SK-N-SH (cell line): ENCODE measurements at regions not wholly inside any gene's neighbourhood (a gene's known extent, or its start where the extent isn't known, plus 50 kb on each side); places are given as distances from the start of the nearest gene placed in this dataset.

Experiments
- CTCF ChIA-PET: fragments of 300-600, 350-600 bp; formaldehyde crosslinking; extraction: SDS; loops from one replicate; lab custom pipeline; 2021; lab: Yijun Ruan, JAX
- POLR2A ChIA-PET: fragments of 350-600 bp; sonication (Branson Sonifier 250); formaldehyde crosslinking; extraction: SDS; loops from one replicate; lab custom pipeline; 2020; ENCODE audit warnings: antibody characterized with exemption, inconsistent platforms; lab: Yijun Ruan, JAX
- DNase-seq: peaks from one replicate; pipeline ENCODE4 v3.0.0; 2012
- H2AFZ ChIP-seq: fragments of 200-600 bp; sonication (generic); 2 replicates; pipeline ENCODE4 v1.8.1; 2016; ENCODE audit warnings: antibody characterized with exemption, mild to moderate bottlenecking, low read depth
- H3F3A ChIP-seq: fragments of 200-600 bp; sonication (generic); replicated peaks from 2 replicates; pipeline ENCODE3; 2016; ENCODE audit warnings: antibody characterized with exemption, mild to moderate bottlenecking; ENCODE audit not compliant: insufficient read depth
- H3K27ac ChIP-seq, 2 experiments: fragments of 200-500 bp in 1 of 2; fragments of 200-600 bp in 1 of 2; sonication (Bioruptor generic) in 1 of 2; sonication (generic), shearing (Covaris generic) in 1 of 2; 2 replicates each; pipeline versions ENCODE4 v1.5.1 to v1.6.1; 2014 to 2016; ENCODE audit warnings: low read depth in 2 of 2, inconsistent platforms in 1 of 2, low read length in 1 of 2, mild to moderate bottlenecking in 1 of 2, mixed read lengths in 1 of 2
- H3K27me3 ChIP-seq: fragments of 200-600 bp; sonication (generic), shearing (Covaris generic); 2 replicates; pipeline ENCODE4 v1.6.1; 2016; ENCODE audit warnings: mixed run types; ENCODE audit not compliant: insufficient read depth
- H3K36me3 ChIP-seq, 2 experiments: fragments of 200-500 bp in 1 of 2; fragments of 200-600 bp in 1 of 2; sonication (Bioruptor generic) in 1 of 2; sonication (generic) in 1 of 2; replicated peaks in 1 of 2; 2 replicates each; pipeline versions ENCODE3 to v1.5.1; 2014 to 2016; ENCODE audit warnings: low read length in 1 of 2, mild to moderate bottlenecking in 1 of 2; ENCODE audit not compliant: insufficient read depth in 2 of 2, control insufficient read depth in 1 of 2
- H3K4me1 ChIP-seq, 2 experiments: fragments of 200-500 bp in 1 of 2; fragments of 200-600 bp in 1 of 2; sonication (Bioruptor generic) in 1 of 2; sonication (generic), shearing (Covaris generic) in 1 of 2; 2 replicates each; pipeline versions ENCODE4 v1.5.1 to v1.6.1; 2014 to 2016; ENCODE audit warnings: low read depth in 1 of 2, low read length in 1 of 2, mixed run types in 1 of 2; ENCODE audit not compliant: insufficient read depth in 2 of 2, control insufficient read depth in 1 of 2
- H3K4me2 ChIP-seq: fragments of 200-600 bp; sonication (generic), shearing (Covaris generic); 2 replicates; pipeline ENCODE4 v1.6.1; 2017; ENCODE audit warnings: mixed run types
- H3K4me3 ChIP-seq, 2 experiments: fragments of 200-500 bp in 1 of 2; fragments of 200-600 bp in 1 of 2; sonication (Bioruptor generic) in 1 of 2; sonication (generic), shearing (Covaris generic) in 1 of 2; 2 replicates each; pipeline versions ENCODE4 v1.5.1 to v1.8.1; 2014 to 2016; ENCODE audit warnings: low read depth in 2 of 2, inconsistent platforms in 1 of 2, low read length in 1 of 2, mild to moderate bottlenecking in 1 of 2, mixed read lengths in 1 of 2, moderate library complexity in 1 of 2
- H3K79me2 ChIP-seq: fragments of 200-600 bp; sonication (generic); 2 replicates; pipeline ENCODE4 v1.8.1; 2017; ENCODE audit warnings: mild to moderate bottlenecking; ENCODE audit not compliant: insufficient read depth
- H3K9ac ChIP-seq: fragments of 200-600 bp; sonication (generic); 2 replicates; pipeline ENCODE4 v1.6.1; 2017; ENCODE audit warnings: mixed run types
- H3K9me2 ChIP-seq: fragments of 200-600 bp; sonication (generic); 2 replicates; pipeline ENCODE4 v1.6.1; 2017; ENCODE audit warnings: mixed run types
- H3K9me3 ChIP-seq: fragments of 200-600 bp; sonication (generic); 2 replicates; pipeline ENCODE4 v1.6.1; 2017; ENCODE audit warnings: mixed run types, mild to moderate bottlenecking, moderate library complexity
- H4K20me1 ChIP-seq: fragments of 200-600 bp; sonication (generic); 2 replicates; pipeline ENCODE4 v1.6.1; 2017; ENCODE audit warnings: mild to moderate bottlenecking, mixed run types; ENCODE audit not compliant: insufficient read depth
- ELF1 ChIP-seq: IDR thresholded peaks from 2 replicates; pipeline ENCODE4 v1.4.0; 2012
- EP300 ChIP-seq, 2 experiments: IDR thresholded peaks; 2 replicates each; pipeline versions ENCODE4 v1.4.0 to v1.6.1; 2012; ENCODE audit warnings: borderline replicate concordance in 1 of 2, low read depth in 1 of 2, low read length in 1 of 2
- FOXJ3 ChIP-seq: sonication (generic); formaldehyde crosslinking; IDR thresholded peaks from 2 replicates; pipeline ENCODE4 v1.5.1; 2020; ENCODE audit warnings: mild to moderate bottlenecking, missing genetic modification reagents
- GABPA ChIP-seq: IDR thresholded peaks from 2 replicates; pipeline ENCODE4 v1.4.0; 2012; ENCODE audit warnings: low read depth, mild to moderate bottlenecking
- GATA2 ChIP-seq: sonication (generic); formaldehyde crosslinking; IDR thresholded peaks from 2 replicates; pipeline ENCODE4 v1.5.0; 2020; ENCODE audit warnings: mild to moderate bottlenecking, missing genetic modification reagents
- MAX ChIP-seq: IDR thresholded peaks from 2 replicates; pipeline ENCODE4 v1.4.0; 2012; ENCODE audit warnings: low read depth
- MXI1 ChIP-seq: IDR thresholded peaks from 2 replicates; pipeline ENCODE4 v1.6.1; 2012; ENCODE audit warnings: mild to moderate bottlenecking, low read depth, low read length, improper control_type of control experiment
- NRF1 ChIP-seq: IDR thresholded peaks from 2 replicates; pipeline ENCODE4 v1.6.1; 2012; ENCODE audit warnings: low read depth, mild to moderate bottlenecking, low read length
- PBX3 ChIP-seq: IDR thresholded peaks from 2 replicates; pipeline ENCODE4; 2012
- POLR2AphosphoS5 ChIP-seq: IDR thresholded peaks from 2 replicates; pipeline ENCODE4 v1.6.1; 2012; ENCODE audit warnings: low read depth, low read length
- SMC3 ChIP-seq: IDR thresholded peaks from 2 replicates; pipeline ENCODE4 v1.6.1; 2012; ENCODE audit warnings: low read depth, low read length, improper control_type of control experiment
- TAF1 ChIP-seq: IDR thresholded peaks from 2 replicates; pipeline ENCODE4 v1.6.1; 2012; ENCODE audit warnings: low read depth, mild to moderate bottlenecking, low read length, moderate library complexity, borderline replicate concordance
- TCF12 ChIP-seq: IDR thresholded peaks from 2 replicates; pipeline ENCODE4 v1.4.0; 2012
- TEAD4 ChIP-seq: IDR thresholded peaks from 2 replicates; pipeline ENCODE4 v1.4.0; 2012; ENCODE audit warnings: mild to moderate bottlenecking, borderline replicate concordance; ENCODE audit not compliant: insufficient read depth
- WGBS: methylation state at CpG from one replicate; pipeline ENCODE4 v1.1.6; 2017; ENCODE audit warnings: low lambda C conversion rate; 5-methylcytosine and 5-hydroxymethylcytosine counted together
- TF ChIP-seq, protein P1 (sequence below): IDR thresholded peaks from 2 replicates; pipeline ENCODE4 v1.4.0; 2012; ENCODE audit warnings: low read depth, borderline replicate concordance
- TF ChIP-seq, protein P2 (sequence below): fragments of 150-350 bp; IDR thresholded peaks from 2 replicates; pipeline ENCODE4 v1.6.1; 2017; ENCODE audit warnings: antibody characterized with exemption, low read length, low read depth, borderline replicate concordance
- TF ChIP-seq, protein P3 (sequence below): IDR thresholded peaks from 2 replicates; pipeline ENCODE4 v1.4.0; 2012; ENCODE audit warnings: low read depth, borderline replicate concordance

DNA sequence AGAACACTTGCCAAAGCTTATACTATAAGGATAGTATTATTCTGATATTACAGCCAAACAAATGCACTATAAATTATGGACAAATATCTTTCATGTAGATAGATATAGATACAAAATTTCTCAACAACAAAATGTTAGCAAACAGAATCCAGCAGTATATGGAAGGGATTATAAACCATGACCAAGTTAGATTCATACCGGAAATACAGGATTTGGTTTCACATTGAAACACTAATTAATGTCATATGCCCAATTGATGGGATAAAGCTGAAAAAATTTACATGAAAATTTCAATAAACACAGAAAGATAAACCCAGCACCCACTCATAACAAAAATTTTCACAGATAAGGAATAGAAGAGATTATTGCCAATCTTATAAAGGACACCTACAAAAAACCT is 770.3 kb upstream of the SLC35B3 start:
- Histone ChIP-seq H4K20me1 (no peaks in the 10 kb centered on the region), H3F3A (no peaks in the 10 kb centered on the region), H3K27ac (no peak overlapping the region), H3K9me3 (peaks cover 7% of the 10 kb centered on the region; the same call in 1 of the 2 replicates), H2AFZ (no peak overlapping the region), H3K9ac (no peak overlapping the region), H3K36me3 (no peaks in the 10 kb centered on the region), H3K4me3 (no peak overlapping the region), H3K27me3 (no peaks in the 10 kb centered on the region), H3K4me1 (no peaks in the 10 kb centered on the region; a peak in 1 of 4 replicates), H3K79me2 (no peaks in the 10 kb centered on the region), H3K4me2 (no peak overlapping the region), H3K9me2 (no peaks in the 10 kb centered on the region)
- 23% methylated on average over 1 of the region's 1 CpG for WGBS
- DNase-seq, result no peak
- ChIA-PET CTCF (no interaction called here), POLR2A (no interaction called here)
- TF ChIP-seq PBX3 (no peak), NRF1 (no peak), TEAD4 (no peak), POLR2AphosphoS5 (no peak), EP300 (IDR thresholded peaks at IDR 0.05; ENCODE audit: borderline replicate concordance in 1 of 2, low read depth in 1 of 2, low read length in 1 of 2) (no peak), TAF1 (no peak), FOXJ3 (CRISPR knock-in tag) (no peak), GATA2 (no peak), SMC3 (no peak), GABPA (no peak), TCF12 (no peak), MXI1 (no peak), MAX (no peak), ELF1 (no peak)
- TF ChIP-seq, protein P1, sequence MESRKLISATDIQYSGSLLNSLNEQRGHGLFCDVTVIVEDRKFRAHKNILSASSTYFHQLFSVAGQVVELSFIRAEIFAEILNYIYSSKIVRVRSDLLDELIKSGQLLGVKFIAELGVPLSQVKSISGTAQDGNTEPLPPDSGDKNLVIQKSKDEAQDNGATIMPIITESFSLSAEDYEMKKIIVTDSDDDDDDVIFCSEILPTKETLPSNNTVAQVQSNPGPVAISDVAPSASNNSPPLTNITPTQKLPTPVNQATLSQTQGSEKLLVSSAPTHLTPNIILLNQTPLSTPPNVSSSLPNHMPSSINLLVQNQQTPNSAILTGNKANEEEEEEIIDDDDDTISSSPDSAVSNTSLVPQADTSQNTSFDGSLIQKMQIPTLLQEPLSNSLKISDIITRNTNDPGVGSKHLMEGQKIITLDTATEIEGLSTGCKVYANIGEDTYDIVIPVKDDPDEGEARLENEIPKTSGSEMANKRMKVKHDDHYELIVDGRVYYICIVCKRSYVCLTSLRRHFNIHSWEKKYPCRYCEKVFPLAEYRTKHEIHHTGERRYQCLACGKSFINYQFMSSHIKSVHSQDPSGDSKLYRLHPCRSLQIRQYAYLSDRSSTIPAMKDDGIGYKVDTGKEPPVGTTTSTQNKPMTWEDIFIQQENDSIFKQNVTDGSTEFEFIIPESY, result no peak
- TF ChIP-seq, protein P2, sequence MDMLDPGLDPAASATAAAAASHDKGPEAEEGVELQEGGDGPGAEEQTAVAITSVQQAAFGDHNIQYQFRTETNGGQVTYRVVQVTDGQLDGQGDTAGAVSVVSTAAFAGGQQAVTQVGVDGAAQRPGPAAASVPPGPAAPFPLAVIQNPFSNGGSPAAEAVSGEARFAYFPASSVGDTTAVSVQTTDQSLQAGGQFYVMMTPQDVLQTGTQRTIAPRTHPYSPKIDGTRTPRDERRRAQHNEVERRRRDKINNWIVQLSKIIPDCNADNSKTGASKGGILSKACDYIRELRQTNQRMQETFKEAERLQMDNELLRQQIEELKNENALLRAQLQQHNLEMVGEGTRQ, result no peak
- TF ChIP-seq, protein P3, sequence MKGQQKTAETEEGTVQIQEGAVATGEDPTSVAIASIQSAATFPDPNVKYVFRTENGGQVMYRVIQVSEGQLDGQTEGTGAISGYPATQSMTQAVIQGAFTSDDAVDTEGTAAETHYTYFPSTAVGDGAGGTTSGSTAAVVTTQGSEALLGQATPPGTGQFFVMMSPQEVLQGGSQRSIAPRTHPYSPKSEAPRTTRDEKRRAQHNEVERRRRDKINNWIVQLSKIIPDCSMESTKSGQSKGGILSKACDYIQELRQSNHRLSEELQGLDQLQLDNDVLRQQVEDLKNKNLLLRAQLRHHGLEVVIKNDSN, result no peak
